IPS DF 19.7 (cell line): ENCODE measurements at regions not wholly inside any gene's neighbourhood (a gene's known extent, or its start where the extent isn't known, plus 50 kb on each side); places are given as distances from the start of the nearest gene placed in this dataset.

ENCODE experiments used
- DNase-seq: peaks from one replicate; pipeline ENCODE4 v3.0.0-alpha.2; 2013; ENCODE audit warnings: low read depth, low spot score

GRCh38 chr6:48057601-48058000 is 53.4 kb downstream of the PTCHD4 start:
- no peak for DNase-seq

GRCh38 chr6:48048451-48049146 is 62.4 kb downstream of the PTCHD4 start:
- no peak for DNase-seq

- DNase-seq = no peak
Measured at GRCh38 chr6:48041894-48042293, 69.1 kb downstream of the PTCHD4 start.

GRCh38 chr6:48037946-48038345 is 73.1 kb downstream of the PTCHD4 start:
- no peak for DNase-seq

- DNase-seq = no peak
Measured at GRCh38 chr6:48036316-48036715, 74.7 kb downstream of the PTCHD4 start.

- no peak for DNase-seq
Measured at GRCh38 chr6:48032151-48032550, 78.8 kb downstream of the PTCHD4 start.

GRCh38 chr6:48031711-48032110 is 79.3 kb downstream of the PTCHD4 start:
- no peak for DNase-seq

GRCh38 chr6:48027704-48028435 is 83.1 kb downstream of the PTCHD4 start:
- DNase-seq = no peak

- DNase-seq = no peak
Measured at GRCh38 chr6:48024956-48025355, 86.0 kb downstream of the PTCHD4 start.

- DNase-seq = no peak
Measured at GRCh38 chr6:48021904-48022303, 89.1 kb downstream of the PTCHD4 start.

GRCh38 chr6:48016020-48016755 is 94.8 kb downstream of the PTCHD4 start:
- no peak for DNase-seq

- DNase-seq = no peak
Measured at GRCh38 chr6:47992809-47993208, 118.2 kb downstream of the PTCHD4 start.

GRCh38 chr6:47983491-47983890 is 127.5 kb downstream of the PTCHD4 start:
- no peak for DNase-seq

- DNase-seq = no peak
Measured at GRCh38 chr6:47977314-47977713, 133.7 kb downstream of the PTCHD4 start.

GRCh38 chr6:47974106-47974505 is 136.9 kb downstream of the PTCHD4 start:
- no peak for DNase-seq

- DNase-seq = no peak
Measured at GRCh38 chr6:47970826-47971225, 140.2 kb downstream of the PTCHD4 start.

- no peak for DNase-seq
Measured at GRCh38 chr6:47967843-47968242, 143.2 kb downstream of the PTCHD4 start.

GRCh38 chr6:47964969-47965368 is 146.0 kb downstream of the PTCHD4 start:
- DNase-seq = no peak

GRCh38 chr6:47952640-47953039 is 158.4 kb downstream of the PTCHD4 start:
- DNase-seq = no peak

- no peak for DNase-seq
Measured at GRCh38 chr6:47944846-47945245, 163.0 kb downstream of the OPN5 start.

GRCh38 chr6:47938405-47938804 is 156.6 kb downstream of the OPN5 start:
- no peak for DNase-seq

GRCh38 chr6:47936820-47937219 is 155.0 kb downstream of the OPN5 start:
- DNase-seq = no peak

- DNase-seq = no peak
Measured at GRCh38 chr6:47934023-47934422, 152.2 kb downstream of the OPN5 start.
